ENCODE measurements at regions not wholly inside any gene's neighbourhood (a gene's known extent, or its start where the extent isn't known, plus 50 kb on each side); places are given as distances from the start of the nearest gene placed in this dataset.

- no peak for TF ChIP-seq TCF7L2 (IDR thresholded peaks at IDR 0.05; ENCODE audit: low read depth, low read length)
- TF ChIP-seq CTCF (IDR thresholded peaks at IDR 0.05), result no peak
Observed at GRCh38 chr6:84458271-84458670, 230.8 kb upstream of the CEP162 start.
